HFFc6 (cell line): ENCODE measurements at regions not wholly inside any gene's neighbourhood (a gene's known extent, or its start where the extent isn't known, plus 50 kb on each side); places are given as distances from the start of the nearest gene placed in this dataset.
A peak's percentile ranks its signal among the peaks of the same experiment; 100 is the strongest.

Experiments used
- DNase-seq: peaks from one replicate; pipeline ENCODE4 v3.0.0-alpha.2; 2018
- H3K27ac Mint-ChIP-seq: 2 replicates; pipeline ENCODE4 v1.8.0; 2020; ENCODE audit warnings: mild to moderate bottlenecking, mixed read lengths
- H3K27me3 Mint-ChIP-seq: 2 replicates; pipeline ENCODE4 v1.8.0; 2021; ENCODE audit warnings: mild to moderate bottlenecking, moderate library complexity, mixed read lengths; ENCODE audit not compliant: insufficient read depth
- H3K36me3 Mint-ChIP-seq: 2 replicates; pipeline ENCODE4 v1.8.0; 2021; ENCODE audit warnings: low read depth, mixed read lengths
- H3K4me1 Mint-ChIP-seq: 2 replicates; pipeline ENCODE4 v1.8.0; 2020; ENCODE audit warnings: low read depth, mixed read lengths
- H3K4me3 Mint-ChIP-seq: 2 replicates; pipeline ENCODE4 v1.8.0; 2020; ENCODE audit warnings: mild to moderate bottlenecking, moderate library complexity, mixed read lengths
- H3K9me3 Mint-ChIP-seq: 2 replicates; pipeline ENCODE4 v1.8.0; 2020; ENCODE audit warnings: mild to moderate bottlenecking, mixed read lengths
- CTCF ChIP-seq: fragments of 200-600 bp; sonication (generic); IDR thresholded peaks from 2 replicates; pipeline ENCODE4 v1.5.0; 2021; ENCODE audit warnings: antibody characterized with exemption, mild to moderate bottlenecking

- Mint-ChIP-seq H3K4me1 (peaks cover 58% of the 10 kb centered on the region), H3K4me3 (no peak overlapping the region; the same call in 1 of the 2 replicates), H3K9me3 (peaks cover 14% of the 10 kb centered on the region), H3K27me3 (no peaks in the 10 kb centered on the region), H3K36me3 (peaks cover 21% of the 10 kb centered on the region), H3K27ac (peak overlapping the region; percentile 54; the same call in 1 of the 2 replicates)
- TF ChIP-seq CTCF, result no peak
- DNase-seq, result peak; percentile 5
Measured at GRCh38 chr5:33258553-33258952, 182.2 kb upstream of the TARS1 start.

DNA sequence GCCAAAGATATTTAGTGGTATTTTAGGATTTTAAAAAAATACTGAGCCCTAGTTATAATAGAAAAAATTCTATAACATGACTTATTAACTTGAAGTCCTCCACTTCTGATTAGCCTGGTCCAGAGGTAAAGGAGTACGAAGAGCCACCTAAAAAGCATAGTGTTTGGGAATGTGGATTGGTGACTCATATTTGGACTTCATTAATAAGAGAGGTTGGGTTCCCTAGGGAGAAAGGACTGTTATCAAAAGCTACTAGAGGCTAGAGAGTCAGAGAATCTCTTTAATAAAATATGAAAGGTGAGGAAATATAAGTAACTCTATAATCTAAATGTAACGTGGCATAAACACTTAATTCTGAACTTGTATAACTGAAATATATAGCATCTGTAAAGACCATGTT, 180.7 kb upstream of the TARS1 start:
- Mint-ChIP-seq H3K27me3 (no peaks in the 10 kb centered on the region), H3K27ac (peak overlapping the region; percentile 12; the same call in 1 of the 2 replicates), H3K36me3 (peaks cover 35% of the 10 kb centered on the region), H3K4me1 (peaks cover 58% of the 10 kb centered on the region), H3K9me3 (peaks cover 29% of the 10 kb centered on the region), H3K4me3 (no peak overlapping the region)
- no peak for TF ChIP-seq CTCF
- no peak for DNase-seq

DNA sequence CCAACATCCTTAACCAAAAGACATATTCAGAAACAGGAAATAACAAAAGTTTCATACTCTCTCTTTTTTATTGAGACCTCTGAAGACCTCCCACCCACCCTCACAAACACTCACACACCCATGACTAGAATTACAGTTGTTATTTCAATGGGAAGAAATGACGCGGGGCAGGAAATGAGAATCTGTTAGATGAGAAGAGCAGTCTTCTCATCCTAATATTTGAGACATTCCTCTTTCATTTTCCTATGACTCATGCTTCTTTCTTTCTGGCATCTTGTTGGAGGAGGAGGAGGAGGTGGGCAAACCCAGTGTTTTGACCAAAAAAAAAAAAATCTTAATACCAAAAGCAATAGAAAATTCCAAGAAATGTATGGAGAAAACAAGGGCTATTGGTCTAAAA, 179.5 kb upstream of the TARS1 start:
- Mint-ChIP-seq H3K27me3 (no peaks in the 10 kb centered on the region), H3K9me3 (peaks cover 29% of the 10 kb centered on the region)

DNA sequence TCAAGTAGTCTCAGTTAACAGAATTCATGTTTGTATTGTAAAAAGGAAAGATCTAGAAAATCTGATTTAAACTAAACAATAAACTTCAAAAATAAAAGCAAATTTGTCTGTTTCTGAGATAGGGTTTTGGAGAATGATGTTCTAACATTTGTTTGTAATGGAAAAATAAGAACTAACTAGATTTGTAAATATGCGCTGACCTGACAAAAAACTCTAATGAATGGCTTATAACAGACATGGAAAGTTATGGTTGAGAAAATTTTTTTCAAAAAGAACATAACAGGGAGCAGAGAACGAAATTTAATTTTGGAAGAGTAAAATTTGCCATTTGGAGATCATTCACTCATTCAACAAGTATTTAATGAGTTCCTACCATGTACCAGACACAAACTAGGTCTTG, 179.0 kb upstream of the TARS1 start:
- no peak for TF ChIP-seq CTCF
- Mint-ChIP-seq H3K4me1 (peaks cover 58% of the 10 kb centered on the region), H3K27ac (peak overlapping the region; percentile 75), H3K9me3 (peaks cover 29% of the 10 kb centered on the region), H3K4me3 (peak overlapping the region; percentile 32), H3K27me3 (no peaks in the 10 kb centered on the region), H3K36me3 (peaks cover 35% of the 10 kb centered on the region)
- DNase-seq, result no peak

More for the DNA sequence above, 179.5 kb upstream of the TARS1 start:
- Mint-ChIP-seq H3K27ac (peak overlapping the region; percentile 75), H3K4me1 (peaks cover 58% of the 10 kb centered on the region), H3K36me3 (peaks cover 35% of the 10 kb centered on the region), H3K4me3 (peak overlapping the region; percentile 32)
- peak; percentile 33 for DNase-seq
- no peak for TF ChIP-seq CTCF

- no peak overlapping the region for H3K4me3 Mint-ChIP-seq
- H3K27ac Mint-ChIP-seq, result no peak overlapping the region
- peaks cover 19% of the 10 kb centered on the region for H3K9me3 Mint-ChIP-seq
- H3K4me1 Mint-ChIP-seq, result peaks cover 41% of the 10 kb centered on the region
- H3K27me3 Mint-ChIP-seq, result peaks cover 2% of the 10 kb centered on the region; the same call in 1 of the 2 replicates
- TF ChIP-seq CTCF, result no peak
- DNase-seq, result no peak
- peaks cover 32% of the 10 kb centered on the region for H3K36me3 Mint-ChIP-seq
Measured at GRCh38 chr5:33267801-33268200, 173.0 kb upstream of the TARS1 start.

GRCh38 chr5:33268374-33268773, 172.4 kb upstream of the TARS1 start:
- H3K36me3 Mint-ChIP-seq, result peaks cover 26% of the 10 kb centered on the region
- peaks cover 45% of the 10 kb centered on the region for H3K4me1 Mint-ChIP-seq
- no peak for TF ChIP-seq CTCF
- no peak overlapping the region; the same call in 1 of the 2 replicates for H3K27ac Mint-ChIP-seq
- DNase-seq, result no peak
- H3K27me3 Mint-ChIP-seq, result peaks cover 2% of the 10 kb centered on the region; the same call in 1 of the 2 replicates
- no peak overlapping the region for H3K4me3 Mint-ChIP-seq
- peaks cover 16% of the 10 kb centered on the region for H3K9me3 Mint-ChIP-seq
